ENCODE measurements at regions not wholly inside any gene's neighbourhood (a gene's known extent, or its start where the extent isn't known, plus 50 kb on each side); places are given as distances from the start of the nearest gene placed in this dataset.

- Histone ChIP-seq H3K27ac (ENCODE audit: low read length) (no peak overlapping the region), H3K4me1 (ENCODE audit: insufficient read depth, low read length) (no peaks in the 10 kb centered on the region), H3K4me3 (ENCODE audit: low read length) (no peak overlapping the region), H3K9me3 (ENCODE audit: insufficient read depth, low read depth, low read length) (no peaks in the 10 kb centered on the region), H3K27me3 (ENCODE audit: insufficient read depth, low read length) (no peaks in the 10 kb centered on the region), H3K9ac (ENCODE audit: low read depth, low read length) (no peak overlapping the region), H3K36me3 (ENCODE audit: insufficient read depth, low read depth, low read length) (no peaks in the 10 kb centered on the region)
Observed at GRCh38 chr2:129733579-129733978, 245.9 kb upstream of the RAB6C start.

- no peaks in the 10 kb centered on the region for H3K9me3 ChIP-seq (ENCODE audit: insufficient read depth, low read depth, low read length)
- H3K27ac ChIP-seq (ENCODE audit: low read length), result no peak overlapping the region
- H3K4me1 ChIP-seq (ENCODE audit: insufficient read depth, low read length), result no peaks in the 10 kb centered on the region
- H3K4me3 ChIP-seq (ENCODE audit: low read length), result no peak overlapping the region
- H3K36me3 ChIP-seq (ENCODE audit: insufficient read depth, low read depth, low read length), result no peaks in the 10 kb centered on the region
- no peak overlapping the region for H3K9ac ChIP-seq (ENCODE audit: low read depth, low read length)
- H3K27me3 ChIP-seq (ENCODE audit: insufficient read depth, low read length), result no peaks in the 10 kb centered on the region
Observed at GRCh38 chr2:129734343-129735034, 245.0 kb upstream of the RAB6C start.

DNA sequence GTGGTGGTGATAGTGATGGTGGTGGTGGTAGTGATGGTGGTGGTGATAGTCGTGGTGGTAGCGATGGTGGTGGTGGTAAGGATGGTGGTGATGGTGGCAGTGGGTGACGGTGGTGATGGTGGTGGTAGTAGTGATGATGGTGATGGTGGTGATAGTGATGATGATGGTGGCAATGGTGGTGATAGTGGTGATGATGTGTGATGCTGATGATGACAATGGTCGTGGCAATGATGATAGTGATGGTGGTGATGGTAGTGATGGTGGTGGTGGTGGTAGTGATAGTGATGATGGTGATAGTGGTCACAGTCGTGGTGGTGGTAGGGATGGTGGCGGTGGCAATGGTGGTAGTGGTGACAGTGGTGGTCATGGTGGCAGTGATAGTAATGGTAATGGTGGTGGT lies 243.9 kb upstream of the RAB6C start:
- H3K4me3 ChIP-seq (ENCODE audit: low read length), result no peak overlapping the region
- H3K9me3 ChIP-seq (ENCODE audit: insufficient read depth, low read depth, low read length), result no peaks in the 10 kb centered on the region
- H3K9ac ChIP-seq (ENCODE audit: low read depth, low read length), result no peak overlapping the region
- H3K27me3 ChIP-seq (ENCODE audit: insufficient read depth, low read length), result no peaks in the 10 kb centered on the region
- H3K36me3 ChIP-seq (ENCODE audit: insufficient read depth, low read depth, low read length), result no peaks in the 10 kb centered on the region
- H3K27ac ChIP-seq (ENCODE audit: low read length), result no peak overlapping the region
- H3K4me1 ChIP-seq (ENCODE audit: insufficient read depth, low read length), result no peaks in the 10 kb centered on the region

DNA sequence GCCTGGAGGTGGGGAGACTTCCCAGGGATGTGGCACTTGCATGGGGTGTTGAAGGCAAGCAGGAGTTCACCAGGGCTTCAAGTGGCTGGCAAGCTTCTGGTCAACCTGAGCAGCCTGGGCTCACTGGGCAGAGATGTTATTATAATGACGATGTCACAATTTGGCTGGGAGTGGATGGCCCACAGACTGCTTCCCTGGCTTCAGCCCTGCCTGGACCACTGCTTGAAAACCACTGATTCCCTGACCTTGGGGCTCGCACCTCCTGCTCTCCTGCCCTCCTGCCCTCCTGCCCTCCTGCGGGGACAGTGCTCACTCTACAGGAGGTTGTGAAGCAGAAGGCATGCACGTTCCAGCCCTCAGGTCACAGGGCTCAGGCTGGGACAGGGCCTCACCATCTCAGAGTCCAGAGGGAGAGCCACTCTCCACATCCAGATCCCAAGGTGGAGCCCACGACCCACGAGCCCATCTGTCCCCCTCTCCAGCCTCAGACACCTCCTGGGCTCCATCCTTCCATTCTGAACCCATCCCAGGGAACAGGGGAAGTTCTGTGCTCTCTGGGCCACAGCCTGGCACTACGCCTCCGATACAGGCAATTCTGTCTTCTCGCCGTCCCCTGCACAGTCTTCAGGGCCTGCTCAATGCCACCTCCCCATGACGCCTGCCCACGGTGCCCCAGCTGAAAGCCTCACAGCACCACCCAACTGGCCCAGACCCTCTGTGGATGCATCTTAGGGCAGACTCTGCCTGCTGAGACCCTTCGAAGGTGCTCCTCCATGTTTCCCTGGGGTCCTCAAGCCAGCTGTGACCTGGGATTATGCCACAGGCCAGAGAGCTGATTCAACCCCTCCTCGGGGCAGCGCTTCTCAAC lies 241.6 kb upstream of the RAB6C start:
- Histone ChIP-seq H3K36me3 (ENCODE audit: insufficient read depth, low read depth, low read length) (no peaks in the 10 kb centered on the region), H3K27me3 (ENCODE audit: insufficient read depth, low read length) (no peaks in the 10 kb centered on the region), H3K9me3 (ENCODE audit: insufficient read depth, low read depth, low read length) (no peaks in the 10 kb centered on the region), H3K4me1 (ENCODE audit: insufficient read depth, low read length) (no peaks in the 10 kb centered on the region), H3K4me3 (ENCODE audit: low read length) (no peak overlapping the region), H3K27ac (ENCODE audit: low read length) (no peak overlapping the region), H3K9ac (ENCODE audit: low read depth, low read length) (no peak overlapping the region; the same call in 1 of the 2 replicates)

DNA sequence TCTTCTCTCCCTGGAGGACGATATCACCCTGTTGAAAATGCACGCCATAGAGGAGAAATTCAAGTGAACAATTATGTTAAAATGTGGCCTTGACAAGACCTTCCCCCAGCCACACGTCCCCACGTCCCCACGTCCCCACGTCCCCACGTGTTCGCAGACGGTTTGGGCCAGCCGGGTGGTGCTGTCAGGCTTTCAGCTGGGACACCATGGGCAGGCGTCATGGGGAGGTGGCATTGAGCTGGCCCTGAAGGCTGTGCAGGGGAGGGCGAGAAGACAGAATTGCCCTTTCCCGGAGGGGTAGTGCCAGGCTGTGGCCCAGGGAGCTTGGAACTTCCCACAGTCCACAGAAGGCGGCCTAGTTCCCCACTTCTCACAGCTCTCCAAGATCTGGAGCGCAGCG lies 240.7 kb upstream of the RAB6C start:
- no peaks in the 10 kb centered on the region for H3K27me3 ChIP-seq (ENCODE audit: insufficient read depth, low read length)

DNA sequence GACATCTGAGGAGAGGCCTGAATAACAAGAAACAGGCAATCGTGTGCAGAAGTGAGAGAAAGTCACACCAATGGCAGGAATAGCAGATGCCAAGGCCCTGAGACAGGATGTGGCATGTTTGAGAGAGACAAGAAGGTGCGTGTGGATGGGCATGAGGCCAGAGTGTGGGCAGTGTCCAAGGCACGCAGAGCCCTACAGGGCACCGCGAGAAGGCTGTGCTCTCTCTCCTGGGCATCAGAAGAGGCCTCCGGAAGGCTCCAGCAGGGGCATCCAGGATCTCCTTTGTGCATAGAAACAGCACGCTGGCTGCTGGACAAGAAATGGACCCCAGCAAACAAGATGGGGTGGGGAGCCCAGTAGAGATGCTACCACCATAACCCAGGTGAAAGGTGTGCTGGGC lies 239.0 kb upstream of the RAB6C start:
- H3K9me3 ChIP-seq (ENCODE audit: insufficient read depth, low read depth, low read length), result no peaks in the 10 kb centered on the region
- no peaks in the 10 kb centered on the region for H3K4me1 ChIP-seq (ENCODE audit: insufficient read depth, low read length)
- no peaks in the 10 kb centered on the region for H3K36me3 ChIP-seq (ENCODE audit: insufficient read depth, low read depth, low read length)
- H3K27me3 ChIP-seq (ENCODE audit: insufficient read depth, low read length), result no peaks in the 10 kb centered on the region
- H3K27ac ChIP-seq (ENCODE audit: low read length), result no peak overlapping the region
- no peak overlapping the region for H3K9ac ChIP-seq (ENCODE audit: low read depth, low read length)
- no peak overlapping the region for H3K4me3 ChIP-seq (ENCODE audit: low read length)

More for the DNA sequence above, 240.7 kb upstream of the RAB6C start:
- Histone ChIP-seq H3K9me3 (ENCODE audit: insufficient read depth, low read depth, low read length) (no peaks in the 10 kb centered on the region), H3K9ac (ENCODE audit: low read depth, low read length) (no peak overlapping the region), H3K27ac (ENCODE audit: low read length) (no peak overlapping the region), H3K36me3 (ENCODE audit: insufficient read depth, low read depth, low read length) (no peaks in the 10 kb centered on the region), H3K4me3 (ENCODE audit: low read length) (no peak overlapping the region), H3K4me1 (ENCODE audit: insufficient read depth, low read length) (no peaks in the 10 kb centered on the region)

GRCh38 chr2:129741165-129741564 lies 238.3 kb upstream of the RAB6C start:
- H3K36me3 ChIP-seq (ENCODE audit: insufficient read depth, low read depth, low read length), result no peaks in the 10 kb centered on the region

GRCh38 chr2:129741623-129742022 lies 237.8 kb upstream of the RAB6C start:
- Histone ChIP-seq H3K27me3 (ENCODE audit: insufficient read depth, low read length) (no peaks in the 10 kb centered on the region), H3K27ac (ENCODE audit: low read length) (no peak overlapping the region), H3K9ac (ENCODE audit: low read depth, low read length) (no peak overlapping the region), H3K36me3 (ENCODE audit: insufficient read depth, low read depth, low read length) (no peaks in the 10 kb centered on the region), H3K4me1 (ENCODE audit: insufficient read depth, low read length) (no peaks in the 10 kb centered on the region), H3K9me3 (ENCODE audit: insufficient read depth, low read depth, low read length) (no peaks in the 10 kb centered on the region), H3K4me3 (ENCODE audit: low read length) (no peak overlapping the region)

More at GRCh38 chr2:129741165-129741564, 238.3 kb upstream of the RAB6C start:
- Histone ChIP-seq H3K9me3 (ENCODE audit: insufficient read depth, low read depth, low read length) (no peaks in the 10 kb centered on the region), H3K27ac (ENCODE audit: low read length) (no peak overlapping the region), H3K27me3 (ENCODE audit: insufficient read depth, low read length) (no peaks in the 10 kb centered on the region), H3K9ac (ENCODE audit: low read depth, low read length) (no peak overlapping the region), H3K4me3 (ENCODE audit: low read length) (no peak overlapping the region), H3K4me1 (ENCODE audit: insufficient read depth, low read length) (no peaks in the 10 kb centered on the region)

- Histone ChIP-seq H3K9ac (ENCODE audit: low read depth, low read length) (no peak overlapping the region), H3K36me3 (ENCODE audit: insufficient read depth, low read depth, low read length) (no peaks in the 10 kb centered on the region), H3K27ac (ENCODE audit: low read length) (no peak overlapping the region), H3K4me1 (ENCODE audit: insufficient read depth, low read length) (no peaks in the 10 kb centered on the region), H3K4me3 (ENCODE audit: low read length) (no peak overlapping the region), H3K27me3 (ENCODE audit: insufficient read depth, low read length) (no peaks in the 10 kb centered on the region), H3K9me3 (ENCODE audit: insufficient read depth, low read depth, low read length) (no peaks in the 10 kb centered on the region)
Observed at GRCh38 chr2:129742415-129743180, 236.9 kb upstream of the RAB6C start.

- Histone ChIP-seq H3K4me3 (ENCODE audit: low read length) (no peak overlapping the region), H3K9me3 (ENCODE audit: insufficient read depth, low read depth, low read length) (no peaks in the 10 kb centered on the region), H3K27ac (ENCODE audit: low read length) (no peak overlapping the region), H3K36me3 (ENCODE audit: insufficient read depth, low read depth, low read length) (no peaks in the 10 kb centered on the region), H3K4me1 (ENCODE audit: insufficient read depth, low read length) (no peaks in the 10 kb centered on the region; the same call in 1 of the 2 replicates), H3K27me3 (ENCODE audit: insufficient read depth, low read length) (no peaks in the 10 kb centered on the region), H3K9ac (ENCODE audit: low read depth, low read length) (no peak overlapping the region)
Observed at GRCh38 chr2:129744141-129744540, 235.3 kb upstream of the RAB6C start.

DNA sequence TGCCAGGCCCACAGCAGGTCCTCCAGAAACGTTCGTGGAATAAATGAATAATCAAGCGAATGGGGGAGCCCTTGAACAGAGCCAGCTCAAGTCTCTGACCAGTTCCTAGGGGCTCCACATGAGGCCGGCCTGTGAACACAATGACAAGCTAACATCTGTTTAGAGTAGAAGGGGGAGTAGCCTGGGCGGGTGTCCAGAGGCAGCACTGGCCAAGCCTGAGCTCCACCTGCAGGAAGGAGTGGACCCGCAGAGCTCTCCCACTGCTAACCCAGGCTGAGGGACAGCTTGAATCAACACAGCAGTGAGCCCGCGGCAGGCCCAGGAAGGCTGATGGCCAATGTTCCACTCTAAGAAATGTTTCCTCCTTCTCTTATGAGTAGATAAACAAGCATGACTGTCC lies 234.8 kb upstream of the RAB6C start:
- Histone ChIP-seq H3K9ac (ENCODE audit: low read depth, low read length) (no peak overlapping the region), H3K36me3 (ENCODE audit: insufficient read depth, low read depth, low read length) (no peaks in the 10 kb centered on the region), H3K27me3 (ENCODE audit: insufficient read depth, low read length) (no peaks in the 10 kb centered on the region), H3K9me3 (ENCODE audit: insufficient read depth, low read depth, low read length) (no peaks in the 10 kb centered on the region), H3K4me3 (ENCODE audit: low read length) (no peak overlapping the region), H3K4me1 (ENCODE audit: insufficient read depth, low read length) (no peaks in the 10 kb centered on the region; the same call in 1 of the 2 replicates), H3K27ac (ENCODE audit: low read length) (no peak overlapping the region)
